ENCODE measurements at regions not wholly inside any gene's neighbourhood (a gene's known extent, or its start where the extent isn't known, plus 50 kb on each side); places are given as distances from the start of the nearest gene placed in this dataset.
"Not testable (repeated sequence)": the region's sequence is repeated elsewhere in the genome, so short reads cannot be mapped to it uniquely, and the experiment has no call there.

DNA sequence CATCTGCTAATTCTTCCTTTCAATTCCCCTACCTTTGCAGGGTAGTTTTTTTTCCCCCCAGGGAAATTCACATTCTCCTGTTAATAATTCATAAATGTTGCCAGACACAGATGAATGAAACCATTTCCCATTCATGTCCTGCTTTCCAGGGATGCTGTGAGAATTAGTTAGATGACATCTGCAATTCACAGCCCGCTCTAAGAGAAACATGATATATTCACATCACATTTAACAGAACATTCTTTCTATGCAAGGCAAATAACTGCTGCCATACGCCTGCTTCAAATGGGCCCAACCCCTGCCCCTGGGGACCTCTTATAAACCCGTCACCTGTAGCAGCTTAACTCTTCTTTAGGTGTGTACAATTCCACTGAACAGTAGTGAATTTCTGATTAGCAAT is 110.6 kb upstream of the CTAGE1 start:
- Histone ChIP-seq H3K9ac (ENCODE audit: low read depth, low read length) (no peak overlapping the region), H4K20me1 (ENCODE audit: insufficient read depth, low read length) (no peaks in the 10 kb centered on the region), H3K36me3 (ENCODE audit: insufficient read depth, low read length) (no peaks in the 10 kb centered on the region), H3K9me3 (ENCODE audit: insufficient read depth, low read length, severe bottlenecking) (no peaks in the 10 kb centered on the region), H3K79me2 (ENCODE audit: insufficient read depth, low read length) (no peaks in the 10 kb centered on the region), H2AFZ (ENCODE audit: low read depth, low read length) (no peak overlapping the region), H3K4me2 (ENCODE audit: insufficient read depth, low read length) (no peak overlapping the region), H3K27ac (ENCODE audit: low read length) (no peak overlapping the region), H3K4me1 (ENCODE audit: insufficient read depth, low read length) (no peaks in the 10 kb centered on the region), H3K4me3 (ENCODE audit: low read depth in 1 of 2, low read length in 2 of 2) (no peak overlapping the region), H3K27me3 (ENCODE audit: insufficient read depth, low read length, poor library complexity) (no peaks in the 10 kb centered on the region)
- ATAC-seq (ENCODE audit: insufficient read depth, low read depth) (no peak), DNase-seq (no peak)
- no peak for TF ChIP-seq EZH2 (IDR thresholded peaks at IDR 0.05; ENCODE audit: borderline replicate concordance, low read depth, low read length, severe bottlenecking)
- TF ChIP-seq, protein P1, sequence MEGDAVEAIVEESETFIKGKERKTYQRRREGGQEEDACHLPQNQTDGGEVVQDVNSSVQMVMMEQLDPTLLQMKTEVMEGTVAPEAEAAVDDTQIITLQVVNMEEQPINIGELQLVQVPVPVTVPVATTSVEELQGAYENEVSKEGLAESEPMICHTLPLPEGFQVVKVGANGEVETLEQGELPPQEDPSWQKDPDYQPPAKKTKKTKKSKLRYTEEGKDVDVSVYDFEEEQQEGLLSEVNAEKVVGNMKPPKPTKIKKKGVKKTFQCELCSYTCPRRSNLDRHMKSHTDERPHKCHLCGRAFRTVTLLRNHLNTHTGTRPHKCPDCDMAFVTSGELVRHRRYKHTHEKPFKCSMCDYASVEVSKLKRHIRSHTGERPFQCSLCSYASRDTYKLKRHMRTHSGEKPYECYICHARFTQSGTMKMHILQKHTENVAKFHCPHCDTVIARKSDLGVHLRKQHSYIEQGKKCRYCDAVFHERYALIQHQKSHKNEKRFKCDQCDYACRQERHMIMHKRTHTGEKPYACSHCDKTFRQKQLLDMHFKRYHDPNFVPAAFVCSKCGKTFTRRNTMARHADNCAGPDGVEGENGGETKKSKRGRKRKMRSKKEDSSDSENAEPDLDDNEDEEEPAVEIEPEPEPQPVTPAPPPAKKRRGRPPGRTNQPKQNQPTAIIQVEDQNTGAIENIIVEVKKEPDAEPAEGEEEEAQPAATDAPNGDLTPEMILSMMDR (IDR thresholded peaks at IDR 0.05; ENCODE audit: borderline replicate concordance, extremely low read depth, low read length, poor library complexity, severe bottlenecking): no peak

DNA sequence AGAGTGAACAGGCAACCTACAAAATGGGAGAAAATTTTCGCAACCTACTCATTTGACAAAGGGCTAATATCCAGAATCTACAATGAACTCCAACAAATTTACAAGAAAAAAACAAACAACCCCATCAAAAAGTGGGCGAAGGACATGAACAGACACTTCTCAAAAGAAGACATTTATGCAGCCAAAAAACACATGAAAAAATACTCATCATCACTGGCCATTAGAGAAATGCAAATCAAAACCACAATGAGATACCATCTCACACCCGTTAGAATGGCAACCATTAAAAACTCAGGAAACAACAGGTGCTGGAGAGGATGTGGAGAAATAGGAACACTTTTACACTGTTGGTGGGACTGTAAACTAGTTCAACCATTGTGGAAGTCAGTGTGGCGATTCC is 117.0 kb upstream of the CTAGE1 start:
- not testable (repeated sequence) for H3K4me1 ChIP-seq (ENCODE audit: insufficient read depth, low read length); H3K4me2 ChIP-seq (ENCODE audit: insufficient read depth, low read length); H3K36me3 ChIP-seq (ENCODE audit: insufficient read depth, low read length); H3K27me3 ChIP-seq (ENCODE audit: insufficient read depth, low read length, poor library complexity); H3K79me2 ChIP-seq (ENCODE audit: insufficient read depth, low read length); H3K27ac ChIP-seq (ENCODE audit: low read length); H3K9ac ChIP-seq (ENCODE audit: low read depth, low read length); DNase-seq; H2AFZ ChIP-seq (ENCODE audit: low read depth, low read length); H3K9me3 ChIP-seq (ENCODE audit: insufficient read depth, low read length, severe bottlenecking); H3K4me3 ChIP-seq (ENCODE audit: low read depth in 1 of 2, low read length in 2 of 2); ATAC-seq (ENCODE audit: insufficient read depth, low read depth); H4K20me1 ChIP-seq (ENCODE audit: insufficient read depth, low read length)

DNA sequence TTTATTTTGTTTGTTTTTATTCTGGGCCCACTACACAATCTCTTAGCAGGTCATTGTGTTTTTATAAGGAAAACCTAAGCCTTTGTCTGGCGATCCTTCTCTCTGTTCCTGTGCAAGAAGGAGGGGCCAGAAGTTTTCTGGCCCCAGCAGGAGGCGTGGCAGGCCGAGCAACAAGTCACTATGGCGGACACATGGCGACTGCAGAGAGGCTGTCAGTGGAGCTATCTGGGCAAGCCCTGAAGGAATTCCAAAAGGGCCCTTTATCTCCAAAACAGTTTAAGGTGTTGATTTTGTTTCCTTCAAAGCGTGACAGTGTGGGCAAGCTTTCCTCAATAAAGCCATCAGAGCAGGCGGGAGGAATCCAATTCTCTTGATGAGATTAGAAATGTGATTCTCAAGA is 118.8 kb upstream of the CTAGE1 start:
- Histone ChIP-seq H3K4me1 (ENCODE audit: insufficient read depth, low read length) (no peaks in the 10 kb centered on the region), H2AFZ (ENCODE audit: low read depth, low read length) (no peak overlapping the region), H3K9ac (ENCODE audit: low read depth, low read length) (no peak overlapping the region), H4K20me1 (ENCODE audit: insufficient read depth, low read length) (no peaks in the 10 kb centered on the region), H3K4me2 (ENCODE audit: insufficient read depth, low read length) (no peak overlapping the region), H3K4me3 (ENCODE audit: low read depth in 1 of 2, low read length in 2 of 2) (no peak overlapping the region), H3K79me2 (ENCODE audit: insufficient read depth, low read length) (no peaks in the 10 kb centered on the region), H3K9me3 (ENCODE audit: insufficient read depth, low read length, severe bottlenecking) (no peaks in the 10 kb centered on the region), H3K36me3 (ENCODE audit: insufficient read depth, low read length) (no peaks in the 10 kb centered on the region), H3K27ac (ENCODE audit: low read length) (no peak overlapping the region), H3K27me3 (ENCODE audit: insufficient read depth, low read length, poor library complexity) (no peaks in the 10 kb centered on the region)
- TF ChIP-seq, protein P1 (IDR thresholded peaks at IDR 0.05; ENCODE audit: borderline replicate concordance, extremely low read depth, low read length, poor library complexity, severe bottlenecking): no peak
- no peak for TF ChIP-seq EZH2 (IDR thresholded peaks at IDR 0.05; ENCODE audit: borderline replicate concordance, low read depth, low read length, severe bottlenecking)
- DNase-seq (no peak), ATAC-seq (ENCODE audit: insufficient read depth, low read depth) (no peak)

DNA sequence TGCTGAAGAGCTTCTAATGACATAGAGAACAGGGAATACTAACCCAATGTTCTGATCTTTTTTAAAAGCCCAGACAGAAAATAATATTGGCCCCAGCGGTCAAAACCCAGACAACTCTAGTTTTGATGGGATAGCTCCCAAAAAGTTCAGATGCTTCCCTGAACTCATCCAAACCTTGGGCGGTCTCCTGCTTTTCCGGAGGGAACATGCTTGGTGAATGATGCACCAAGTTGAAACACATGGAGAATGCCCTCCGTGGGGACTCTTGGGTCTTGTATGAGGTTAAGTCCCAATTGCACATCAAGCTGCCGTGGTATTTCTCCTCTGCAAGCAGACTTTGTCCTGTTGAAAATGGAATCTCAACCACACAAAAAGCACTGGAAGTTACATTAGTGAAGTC is 120.7 kb upstream of the CTAGE1 start:
- Histone ChIP-seq H4K20me1 (ENCODE audit: insufficient read depth, low read length) (no peaks in the 10 kb centered on the region), H3K36me3 (ENCODE audit: insufficient read depth, low read length) (no peaks in the 10 kb centered on the region), H3K4me3 (ENCODE audit: low read depth in 1 of 2, low read length in 2 of 2) (no peak overlapping the region), H3K4me1 (ENCODE audit: insufficient read depth, low read length) (no peaks in the 10 kb centered on the region), H2AFZ (ENCODE audit: low read depth, low read length) (no peak overlapping the region), H3K27me3 (ENCODE audit: insufficient read depth, low read length, poor library complexity) (no peaks in the 10 kb centered on the region), H3K9ac (ENCODE audit: low read depth, low read length) (no peak overlapping the region), H3K9me3 (ENCODE audit: insufficient read depth, low read length, severe bottlenecking) (no peaks in the 10 kb centered on the region), H3K79me2 (ENCODE audit: insufficient read depth, low read length) (no peaks in the 10 kb centered on the region), H3K27ac (ENCODE audit: low read length) (no peak overlapping the region), H3K4me2 (ENCODE audit: insufficient read depth, low read length) (no peak overlapping the region)
- no peak for DNase-seq
- no peak for TF ChIP-seq EZH2 (IDR thresholded peaks at IDR 0.05; ENCODE audit: borderline replicate concordance, low read depth, low read length, severe bottlenecking)
- no peak for ATAC-seq (ENCODE audit: insufficient read depth, low read depth)

Data from DND-41 (cell line).